GM12878 (cell line): ENCODE measurements at regions not wholly inside any gene's neighbourhood (a gene's known extent, or its start where the extent isn't known, plus 50 kb on each side); places are given as distances from the start of the nearest gene placed in this dataset.

ENCODE experiments used
- ATAC-seq: fragments of 200-7000 bp; cut with Tn5 transposase; 3 replicates; pipeline ENCODE4 v1.9.1; 2020; ENCODE audit warnings: mild to moderate bottlenecking, moderate library complexity
- BruUV-seq: library from RNA; stranded (reverse); fragments of 400-500 nt; replicated peaks from 2 replicates; lab custom pipeline; 2021; lab: Mats Ljungman, UMichigan
- CTCF ChIA-PET: fragments of 300-600 bp; sonication (Branson Sonifier 250); formaldehyde crosslinking; extraction: SDS; loops from one replicate; lab custom pipeline; 2021; ENCODE audit warnings: inconsistent platforms; lab: Yijun Ruan, JAX
- POLR2A ChIA-PET: fragments of 350-600 bp; formaldehyde crosslinking; extraction: SDS; loops from one replicate; lab custom pipeline; 2021; ENCODE audit warnings: inconsistent platforms; lab: Charles Lee
- RAD21 ChIA-PET: fragments of 300-600 bp; sonication (Branson Sonifier 250); formaldehyde crosslinking; loops from one replicate; lab custom pipeline; 2023; ENCODE audit warnings: antibody characterized with exemption; ENCODE audit not compliant: unreplicated experiment; lab: Charles Lee
- SMC1A ChIA-PET: fragments of 300-600 bp; sonication (Branson Sonifier 250); formaldehyde crosslinking; loops from one replicate; lab custom pipeline; 2023; ENCODE audit not compliant: unreplicated experiment, uncharacterized antibody; lab: Charles Lee
- DNase-seq: peaks from one replicate; pipeline ENCODE4 v3.0.0-alpha.2; 2011; ENCODE audit warnings: low read depth, low spot score
- FAIRE-seq: peaks from 3 replicates; lab custom pipeline; 2011; peaks lifted over from hg19 to GRCh38; lab: Jason Lieb, UNC
- H2AFZ ChIP-seq: 2 replicates; pipeline ENCODE4 v1.6.0; 2011; ENCODE audit warnings: low read depth, low read length, control low read depth; ENCODE audit not compliant: control insufficient read depth
- H3K27ac ChIP-seq: 2 replicates; pipeline ENCODE4 v1.5.1; 2011; ENCODE audit warnings: control low read depth; ENCODE audit not compliant: control insufficient read depth, insufficient read depth
- H3K27me3 ChIP-seq, 2 experiments: replicated peaks in 1 of 2; 2 replicates each; pipeline versions ENCODE4 v1.6.0 to v1.6.1; 2011; ENCODE audit warnings: low read length in 1 of 2; ENCODE audit not compliant: control insufficient read depth in 2 of 2, insufficient read depth in 2 of 2
- H3K36me3 ChIP-seq, 2 experiments: 2 replicates each; pipeline ENCODE4 v1.5.1; 2011; ENCODE audit warnings: low read length in 1 of 2; ENCODE audit not compliant: control insufficient read depth in 2 of 2, insufficient read depth in 2 of 2
- H3K4me1 ChIP-seq: 2 replicates; pipeline ENCODE4 v1.6.1; 2011; ENCODE audit warnings: mild to moderate bottlenecking, low read length, moderate library complexity, mixed read lengths; ENCODE audit not compliant: control insufficient read depth, insufficient read depth
- H3K4me2 ChIP-seq: 2 replicates; pipeline ENCODE4 v1.6.0; 2011; ENCODE audit warnings: control low read depth; ENCODE audit not compliant: control insufficient read depth, insufficient read depth
- H3K4me3 ChIP-seq: fragments of 200-600 bp; sonication (generic); 2 replicates; pipeline ENCODE4 v1.5.1; 2016
- H3K79me2 ChIP-seq: 2 replicates; pipeline ENCODE4 v1.6.0; 2011; ENCODE audit warnings: low read length; ENCODE audit not compliant: control insufficient read depth, insufficient read depth
- H3K9ac ChIP-seq: 2 replicates; pipeline ENCODE4 v1.8.0; 2011; ENCODE audit warnings: low read length, control low read depth, mixed read lengths; ENCODE audit not compliant: control insufficient read depth, insufficient read depth
- H3K9me3 ChIP-seq: replicated peaks from 3 replicates; pipeline ENCODE4 v1.5.1; 2011; ENCODE audit warnings: mild to moderate bottlenecking, low read length; ENCODE audit not compliant: control insufficient read depth, insufficient read depth
- H4K20me1 ChIP-seq: 2 replicates; pipeline ENCODE4 v1.6.0; 2011; ENCODE audit not compliant: control insufficient read depth, insufficient read depth
- WRNIP1 ChIP-seq: IDR thresholded peaks from 2 replicates; pipeline ENCODE4 v1.6.1; 2011; ENCODE audit warnings: low read depth, low read length, improper control_type of control experiment, borderline replicate concordance
- ZBTB40 ChIP-seq: fragments of 450-650 bp; IDR thresholded peaks from 2 replicates; pipeline ENCODE4 v1.6.1; 2016; ENCODE audit warnings: mild to moderate bottlenecking, moderate library complexity, borderline replicate concordance
- WGBS: methylation state at CpG from one replicate; pipeline ENCODE4 v1.1.6; 2016; ENCODE audit warnings: low lambda C conversion rate; ENCODE audit not compliant: insufficient replicate concordance, insufficient coverage; ENCODE audit errors: missing lambda C conversion rate; 5-methylcytosine and 5-hydroxymethylcytosine counted together
- in situ Hi-C: fragments of 300-500 bp; cut with MboI; formaldehyde crosslinking; loops from 9 replicates; pipeline ENCODE4 v1.14.3; 2018; ENCODE audit warnings: mixed read lengths
- intact Hi-C: fragments of 100-400 bp; cut with micrococcal nuclease; formaldehyde crosslinking; loops from one replicate; pipeline ENCODE4 v1.14.2; 2022; ENCODE audit not compliant: unreplicated experiment

GRCh38 chr10:90417029-90417428, 440.8 kb downstream of the HTR7 start:
- BruUV-seq = no TSS peak
- H3K4me2 ChIP-seq = no peak overlapping the region
- no peaks in the 10 kb centered on the region for H3K36me3 ChIP-seq
- H3K79me2 ChIP-seq = no peaks in the 10 kb centered on the region
- no peaks in the 10 kb centered on the region; the same call in 1 of the 2 replicates for H3K4me1 ChIP-seq
- H3K9ac ChIP-seq = no peak overlapping the region
- no peak overlapping the region for H2AFZ ChIP-seq
- no peak for DNase-seq
- H3K27me3 ChIP-seq = no peaks in the 10 kb centered on the region
- ChIA-PET RAD21 (no interaction called here), SMC1A (no interaction called here), CTCF (interaction anchor here (1.0 kb wide), 1 partner anchor 178 kb away, joined by 3 read pairs; no protein-coding TSS in a partner anchor), POLR2A (no interaction called here)
- H3K9me3 ChIP-seq = no peaks in the 10 kb centered on the region; the same call in 2 of the 3 replicates
- in situ Hi-C loops (no loop called here), intact Hi-C loops (no loop called here)
- H4K20me1 ChIP-seq = no peaks in the 10 kb centered on the region
- H3K4me3 ChIP-seq = no peak overlapping the region
- WGBS = 11% methylated on average over 3 of the region's 3 CpGs
- FAIRE-seq = no peak
- no peak overlapping the region for H3K27ac ChIP-seq
- no peak for TF ChIP-seq ZBTB40
- TF ChIP-seq WRNIP1 = no peak
- TF ChIP-seq, all 136 proteins: peak for 0
- ATAC-seq = no peak
